A549 (cell line): ENCODE measurements at regions not wholly inside any gene's neighbourhood (a gene's known extent, or its start where the extent isn't known, plus 50 kb on each side); places are given as distances from the start of the nearest gene placed in this dataset.

Experiments used
- CHD4 ChIP-seq: fragments of 200-600 bp; sonication (generic); IDR thresholded peaks from 2 replicates; pipeline ENCODE4 v1.6.1; 2016; ENCODE audit warnings: antibody characterized with exemption, mild to moderate bottlenecking, borderline replicate concordance
- EP300 ChIP-seq, 2 experiments: fragments of >200 bp; sonication (Bioruptor Twin); formaldehyde crosslinking; IDR thresholded peaks; 2 replicates in 1 of 2; 3 replicates in 1 of 2; pipeline ENCODE4 v1.6.1; 2016 to 2017

GRCh38 chr13:65508338-65508737, 1721.8 kb downstream of the PCDH9 start:
- no peak for TF ChIP-seq EP300 (IDR thresholded peaks at IDR 0.05)
- no peak for TF ChIP-seq CHD4
